ENCODE measurements at regions not wholly inside any gene's neighbourhood (a gene's known extent, or its start where the extent isn't known, plus 50 kb on each side); places are given as distances from the start of the nearest gene placed in this dataset.
"Not testable (repeated sequence)": the region's sequence is repeated elsewhere in the genome, so short reads cannot be mapped to it uniquely, and the experiment has no call there.

DNA sequence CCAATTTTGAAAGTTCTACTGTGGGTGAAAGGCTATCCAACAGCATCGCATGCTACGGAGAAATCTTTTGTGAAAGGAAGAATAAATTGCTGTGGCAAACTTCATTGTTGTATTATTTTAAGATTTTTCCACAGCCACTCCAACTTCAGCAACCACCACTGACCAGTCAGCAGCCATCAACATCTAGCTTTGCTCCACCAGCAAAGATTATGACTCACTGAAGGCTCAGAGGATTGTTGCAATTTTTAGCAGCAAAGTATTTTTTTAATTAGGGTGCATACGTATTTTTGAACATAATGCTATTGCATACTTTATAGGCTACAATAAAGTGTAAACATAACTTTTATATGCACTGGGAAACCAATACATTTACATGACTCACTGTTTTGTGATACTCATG is 493.5 kb downstream of the TFAP2A start:
- DNase-seq, result no peak

DNA sequence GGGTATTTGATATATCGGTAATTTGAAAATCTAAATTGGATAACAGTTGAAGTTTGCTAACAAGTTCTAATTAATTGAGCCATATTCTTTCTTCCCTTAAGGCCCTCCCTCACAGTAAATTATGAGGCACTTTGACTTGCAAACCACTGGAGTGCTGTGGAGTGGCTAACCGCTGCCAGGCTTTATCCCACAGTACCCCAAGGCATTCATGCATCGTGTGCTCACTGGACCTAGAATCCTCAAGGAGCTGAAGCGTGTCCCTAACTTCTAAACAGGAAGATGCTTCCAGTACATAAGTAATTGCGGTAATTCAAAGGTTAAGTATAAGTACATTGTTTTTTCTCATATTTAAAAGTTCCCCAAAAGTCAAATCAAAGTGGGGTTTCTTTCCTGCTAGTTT is 499.9 kb downstream of the TFAP2A start:
- DNase-seq, result no peak

DNA sequence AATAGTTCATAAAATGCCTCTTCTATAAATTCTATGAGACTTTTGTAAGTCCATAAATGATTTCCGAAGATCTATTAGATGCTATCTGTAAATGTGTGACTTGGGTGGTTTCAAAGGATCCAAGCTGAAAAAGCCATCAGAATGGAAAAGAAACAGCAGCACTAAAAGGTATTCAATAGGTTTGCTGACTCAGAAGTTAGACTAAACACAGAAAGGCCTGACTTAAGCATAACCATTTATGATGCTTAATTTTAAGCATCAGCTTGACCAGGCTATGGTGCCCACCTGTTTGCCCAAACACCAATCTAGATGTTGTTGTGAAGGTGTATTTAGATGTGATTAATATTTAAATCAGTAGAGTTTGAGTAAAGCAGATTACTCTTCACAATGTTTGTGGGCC is 513.5 kb downstream of the TFAP2A start:
- DNase-seq, result no peak

DNA sequence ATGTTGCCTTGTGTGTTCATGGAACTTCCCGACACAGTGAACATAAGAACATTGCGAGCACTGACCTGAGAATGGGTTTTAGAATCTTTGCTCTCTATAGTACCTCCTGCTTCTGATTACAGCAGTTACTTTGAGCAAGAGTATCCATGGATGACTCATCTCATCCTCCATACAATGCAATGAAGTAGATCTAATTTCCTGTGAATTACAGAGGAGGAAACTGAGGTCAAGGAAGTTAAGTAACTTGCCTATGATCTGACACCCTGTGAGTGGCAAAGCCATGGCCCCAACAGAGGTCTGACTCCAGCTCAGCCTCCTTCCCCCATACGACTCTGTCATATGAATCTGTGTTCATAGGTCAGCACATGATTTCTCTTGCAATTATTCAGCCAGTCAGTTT is 518.1 kb downstream of the TFAP2A start:
- no peak for DNase-seq

GRCh38 chr6:9890893-9891292 is 524.0 kb downstream of the TFAP2A start:
- DNase-seq, result no peak

- DNase-seq, result no peak
These were observed 524.4 kb downstream of the TFAP2A start for GRCh38 chr6:9890469-9890868.

GRCh38 chr6:9878535-9878934 is 536.3 kb downstream of the TFAP2A start:
- DNase-seq, result no peak

DNA sequence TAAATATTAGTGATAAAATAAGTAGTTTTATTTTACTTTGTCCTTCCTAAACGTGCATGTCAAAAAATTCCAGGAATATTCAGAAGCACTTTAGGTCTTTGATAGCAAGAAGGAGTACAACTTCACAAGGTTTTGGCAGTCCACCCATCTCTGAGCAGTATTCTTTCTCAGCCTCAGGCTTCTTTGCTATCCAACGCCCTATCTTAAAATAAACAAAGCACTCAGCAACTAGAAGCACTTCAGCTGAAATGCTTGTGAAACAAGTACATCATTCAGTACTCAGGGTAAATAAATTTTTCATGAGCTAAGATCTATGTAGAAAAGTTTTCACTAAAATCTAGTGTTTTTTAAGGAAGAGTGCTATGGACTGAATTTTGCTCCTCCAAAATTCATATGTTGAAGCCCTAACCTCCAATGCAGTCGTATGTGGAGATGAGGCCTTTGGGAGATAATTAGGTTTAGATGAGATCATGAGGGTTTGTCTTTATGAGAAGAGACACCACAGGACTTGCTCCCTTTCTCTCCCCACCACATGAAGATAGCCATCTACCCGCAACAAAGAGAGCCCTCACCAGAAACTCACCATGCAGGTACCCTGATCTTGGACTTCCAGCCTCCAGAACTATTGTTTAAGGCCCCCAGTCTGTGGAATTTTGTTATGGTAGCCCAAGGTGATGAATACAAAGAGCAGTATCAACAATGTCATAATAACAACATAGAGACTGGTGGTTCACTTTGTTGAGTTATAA is 539.1 kb downstream of the TFAP2A start:
- no peak for DNase-seq

DNA sequence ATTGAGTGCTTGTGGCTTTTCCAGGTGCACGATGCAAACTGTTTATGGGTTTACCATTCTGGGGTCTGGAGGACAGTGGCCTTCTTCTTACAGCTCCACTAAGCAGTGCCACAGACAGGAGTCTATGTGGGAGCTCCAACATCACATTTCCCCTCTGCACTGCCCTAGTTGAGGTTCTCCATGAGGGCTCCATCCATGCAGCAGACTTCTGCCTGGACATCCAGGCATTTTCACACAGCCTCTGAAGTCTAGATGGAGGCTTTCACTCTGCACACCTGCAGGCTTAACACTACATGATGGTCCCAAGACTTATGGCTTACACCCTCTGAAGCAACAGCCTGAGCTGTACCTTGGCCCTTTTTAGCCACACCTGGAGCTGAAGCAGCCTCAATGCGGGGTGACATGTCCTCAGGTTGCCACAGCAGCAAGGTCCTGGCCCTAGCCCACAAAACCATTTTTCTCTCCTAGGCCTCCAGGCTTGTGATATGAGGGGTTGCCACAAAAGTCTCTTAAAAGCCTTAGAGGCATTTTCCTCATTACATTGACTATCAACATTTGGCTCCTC is 552.2 kb downstream of the TFAP2A start:
- no peak for DNase-seq

DNA sequence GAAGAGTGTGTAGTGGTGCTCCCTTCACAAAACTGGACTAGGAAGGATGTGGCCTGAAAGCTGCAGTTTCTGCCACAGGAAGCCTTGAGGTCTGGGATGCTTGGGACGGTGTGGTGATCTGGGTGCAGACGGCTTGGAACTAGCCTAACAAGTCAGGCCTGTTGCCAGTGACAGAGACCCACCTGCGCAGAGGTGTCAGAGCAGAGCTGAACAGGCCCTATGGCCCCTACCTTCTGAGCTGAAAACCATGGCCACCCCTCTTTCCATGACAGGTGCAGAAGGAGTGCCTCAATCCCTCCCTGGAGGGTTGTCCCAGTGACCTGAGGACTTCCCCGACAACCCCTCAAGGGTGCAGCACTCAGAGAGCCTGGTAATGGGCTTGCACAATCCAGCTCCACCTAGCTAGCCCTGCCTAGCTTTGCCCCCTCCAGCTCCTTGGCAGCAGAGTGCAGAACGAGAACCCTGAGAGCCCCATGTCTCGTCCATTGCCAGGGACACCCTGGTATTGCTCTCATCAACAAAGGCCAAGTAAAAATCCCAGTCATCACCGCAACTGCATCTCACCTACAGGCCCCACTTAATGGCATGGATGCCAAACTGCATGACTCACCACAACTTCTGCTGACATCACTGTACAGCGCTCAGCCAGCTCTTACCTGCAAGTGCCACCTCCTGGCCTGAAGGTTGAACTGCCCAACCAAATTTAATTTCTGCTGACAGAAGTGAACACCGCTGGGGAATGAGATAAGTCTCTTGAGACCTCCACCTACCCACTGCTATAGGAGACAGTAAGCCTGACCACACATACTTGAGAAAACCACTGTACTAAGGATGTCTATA is 563.1 kb downstream of the TFAP2A start:
- DNase-seq, result no peak

DNA sequence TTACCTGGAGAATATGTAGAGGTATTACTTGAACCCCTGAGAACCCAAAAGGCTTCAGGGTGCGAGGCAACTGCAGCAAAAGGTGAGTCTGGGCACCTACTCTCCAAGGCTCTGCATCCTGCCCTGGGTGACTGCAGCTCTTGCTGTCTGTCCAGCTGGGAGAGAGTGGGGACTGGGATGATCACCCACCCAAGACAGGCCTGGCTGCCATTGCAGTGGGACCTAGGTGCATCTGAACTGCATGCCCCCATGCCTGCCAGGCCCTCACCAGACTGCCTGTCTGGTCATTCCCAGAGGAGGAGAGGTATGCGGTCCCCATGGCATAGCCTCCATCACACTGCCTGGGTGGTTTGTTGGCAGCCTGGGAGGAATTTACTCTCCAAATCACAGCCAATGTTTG is 563.9 kb downstream of the TFAP2A start:
- DNase-seq, result no peak

- DNase-seq, result no peak
These were observed 566.8 kb downstream of the TFAP2A start for GRCh38 chr6:9848094-9848493.

- no peak for DNase-seq
These were observed 572.8 kb downstream of the TFAP2A start for GRCh38 chr6:9841886-9842725.

DNA sequence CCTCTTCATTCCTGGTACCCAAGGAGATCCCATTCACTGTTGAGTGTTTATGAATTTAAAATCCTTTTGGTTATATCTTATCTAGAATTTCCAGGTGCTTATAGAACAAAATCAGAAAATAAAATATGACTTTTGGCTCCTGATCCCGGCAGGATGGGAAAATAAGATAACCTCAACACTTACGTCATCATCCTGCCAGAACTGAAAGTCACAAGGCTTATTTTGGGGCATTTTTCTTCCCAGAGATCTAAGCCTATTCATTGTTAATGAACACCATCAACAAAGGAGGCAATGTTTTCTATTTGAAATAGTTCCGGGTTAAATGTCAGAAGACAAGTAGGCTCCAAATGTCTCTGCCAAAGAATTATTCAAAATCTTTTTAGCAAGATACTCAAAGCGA is 580.6 kb downstream of the TFAP2A start:
- DNase-seq, result no peak

DNA sequence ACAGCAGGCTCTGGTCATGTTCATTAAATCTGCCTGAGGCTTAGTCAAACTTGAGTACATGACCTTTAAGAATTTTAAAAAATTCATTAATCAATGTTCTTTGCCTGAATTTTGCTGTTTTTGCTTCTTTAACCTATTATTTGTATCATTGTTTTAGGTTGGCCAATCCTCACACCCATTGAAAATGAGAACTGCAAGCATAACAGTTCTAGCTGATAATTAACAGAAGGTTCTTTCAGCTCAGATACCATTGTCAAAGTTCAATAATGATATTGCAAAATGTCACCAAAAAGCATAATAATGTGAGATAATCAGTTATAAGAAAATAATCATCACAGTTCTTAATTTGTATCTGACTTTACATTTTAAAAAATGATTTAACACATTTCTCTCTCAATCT is 583.1 kb downstream of the TFAP2A start:
- no peak for DNase-seq

DNA sequence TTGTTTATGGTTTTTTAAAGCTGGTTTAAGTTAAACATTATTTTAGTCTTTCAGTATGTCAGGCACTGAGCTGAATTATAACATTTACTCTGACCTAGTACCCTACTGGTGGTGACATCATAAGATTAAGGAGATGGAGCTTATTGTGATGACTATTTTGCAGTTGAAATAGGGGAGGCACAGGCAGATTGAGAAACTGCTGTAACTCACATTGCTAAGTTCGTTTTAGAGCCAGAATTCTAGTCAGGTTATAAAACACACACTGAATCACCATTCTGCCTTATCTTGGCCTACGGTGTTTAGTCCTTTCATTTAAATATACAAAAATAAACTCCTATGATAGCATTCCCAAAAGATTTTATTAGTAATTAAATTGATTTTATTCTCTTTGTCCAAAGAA is 584.1 kb downstream of the TFAP2A start:
- DNase-seq, result no peak

- DNase-seq, result no peak
These were observed 589.3 kb downstream of the TFAP2A start for GRCh38 chr6:9825526-9825925.

GRCh38 chr6:9810727-9811126 is 604.1 kb downstream of the TFAP2A start:
- DNase-seq, result not testable (repeated sequence)

- DNase-seq, result no peak
These were observed 604.6 kb downstream of the TFAP2A start for GRCh38 chr6:9810286-9810685.

- no peak for DNase-seq
These were observed 608.7 kb downstream of the TFAP2A start for GRCh38 chr6:9806195-9806594.

DNA sequence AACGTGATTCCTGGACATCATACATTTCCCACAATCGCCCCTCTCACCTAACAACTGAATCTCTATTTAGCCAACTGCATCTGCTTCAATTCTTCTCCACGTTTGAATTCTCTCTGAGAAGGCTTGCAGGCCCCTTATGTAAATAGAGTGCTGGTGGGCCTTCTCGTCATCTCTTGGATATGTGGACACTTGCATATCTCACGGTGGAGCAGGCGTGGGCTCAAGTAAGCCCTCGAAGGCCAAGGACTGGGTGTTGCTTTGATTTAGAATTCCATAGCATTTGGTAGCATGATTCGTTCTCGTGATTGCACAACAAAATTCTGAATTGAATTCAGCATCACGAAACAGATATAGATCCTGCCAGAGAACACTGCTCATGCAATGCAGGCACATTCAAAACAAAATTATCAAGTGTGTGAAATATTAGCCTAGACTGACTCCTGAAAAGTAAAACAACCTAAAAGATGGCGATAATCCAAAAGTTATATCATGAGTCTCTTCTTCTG is 613.6 kb downstream of the TFAP2A start:
- no peak for DNase-seq

DNA sequence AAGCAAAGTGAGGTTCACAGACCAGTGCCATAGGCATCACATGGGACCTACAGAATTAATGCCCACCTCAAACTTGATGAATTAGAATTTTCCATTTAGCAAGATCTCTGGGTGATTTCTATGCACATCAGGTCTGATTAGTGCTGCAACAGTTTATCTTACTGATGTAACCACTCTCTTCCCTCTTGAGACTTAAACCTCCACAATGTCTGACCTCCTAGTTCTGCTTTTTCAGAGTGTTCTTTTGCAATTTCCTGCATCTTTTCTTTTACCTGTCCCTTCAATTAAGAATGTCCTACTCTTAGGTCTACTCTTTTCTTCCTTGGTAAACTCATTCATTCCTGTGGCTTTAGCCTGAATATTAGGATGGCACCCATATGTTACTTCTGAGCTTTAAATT is 615.3 kb downstream of the TFAP2A start:
- no peak for DNase-seq

DNA sequence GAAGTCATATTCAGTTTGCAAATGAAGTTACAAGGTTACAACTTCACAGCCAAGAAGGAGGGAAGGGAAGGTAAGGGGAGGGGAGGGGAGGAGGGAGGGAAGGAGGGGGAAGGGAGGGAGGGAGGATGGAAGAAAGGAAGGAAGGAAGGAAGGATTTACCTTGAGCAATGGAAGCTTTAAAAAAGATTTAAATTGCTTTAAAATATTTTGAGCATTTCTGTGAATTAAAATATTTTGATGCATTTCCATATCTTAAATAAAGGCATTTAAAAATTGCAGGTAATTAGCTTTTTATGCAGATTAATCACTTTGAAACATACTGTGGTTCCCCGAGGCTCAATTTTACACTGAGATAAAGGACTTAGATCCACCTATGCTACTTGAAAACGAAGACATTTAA is 618.0 kb downstream of the TFAP2A start:
- no peak for DNase-seq
